ENCODE measurements at regions not wholly inside any gene's neighbourhood (a gene's known extent, or its start where the extent isn't known, plus 50 kb on each side); places are given as distances from the start of the nearest gene placed in this dataset.

- no peaks in the 10 kb centered on the region for H3K9me3 ChIP-seq (ENCODE audit: control insufficient read depth, insufficient read depth, low read depth, low read length)
- H3K36me3 ChIP-seq (ENCODE audit: control insufficient read depth, insufficient read depth, low read length), result no peaks in the 10 kb centered on the region
- no peaks in the 10 kb centered on the region for H4K20me1 ChIP-seq (ENCODE audit: control insufficient read depth, extremely low read depth, insufficient read depth, low read length)
- H3K79me2 ChIP-seq (ENCODE audit: control insufficient read depth, insufficient read depth, low read length), result no peaks in the 10 kb centered on the region
- no peak overlapping the region for H3K4me2 ChIP-seq (ENCODE audit: extremely low read depth, insufficient read depth, low read length)
- TF ChIP-seq CTCF (conservative IDR thresholded peaks at IDR 0.05 in 1 of 2, IDR thresholded peaks at IDR 0.05 in 1 of 2; ENCODE audit: low read depth in 1 of 2, low read length in 2 of 2) (no peak), EZH2 (IDR thresholded peaks at IDR 0.05; ENCODE audit: low read length, missing control alignments) (no peak)
- no peak overlapping the region for H3K27ac ChIP-seq (ENCODE audit: insufficient read depth, low read length)
- H3K9ac ChIP-seq (ENCODE audit: insufficient read depth, low read length), result no peak overlapping the region
- no peaks in the 10 kb centered on the region for H3K4me1 ChIP-seq (ENCODE audit: control insufficient read depth, extremely low read depth, insufficient read depth, low read length)
- no peak for DNase-seq (ENCODE audit: low read depth in 2 of 2)
- no peaks in the 10 kb centered on the region for H3K27me3 ChIP-seq (ENCODE audit: control insufficient read depth, insufficient read depth, low read length)
- H3K4me3 ChIP-seq (replicated peaks in 1 of 4; ENCODE audit: control extremely low read depth in 1 of 4, insufficient read depth in 1 of 4, low read depth in 3 of 4, low read length in 4 of 4), result no peak overlapping the region
- H2AFZ ChIP-seq (ENCODE audit: low read length), result no peak overlapping the region
Observed at GRCh38 chr3:86723433-86723832, 267.5 kb downstream of the VGLL3 start.

GRCh38 chr3:86711634-86712033 lies 279.3 kb downstream of the VGLL3 start:
- no peak overlapping the region for H3K4me2 ChIP-seq (ENCODE audit: extremely low read depth, insufficient read depth, low read length)
- no peaks in the 10 kb centered on the region for H3K36me3 ChIP-seq (ENCODE audit: control insufficient read depth, insufficient read depth, low read length)
- H3K9me3 ChIP-seq (ENCODE audit: control insufficient read depth, insufficient read depth, low read depth, low read length), result no peaks in the 10 kb centered on the region
- no peak overlapping the region for H3K4me3 ChIP-seq (replicated peaks in 1 of 4; ENCODE audit: control extremely low read depth in 1 of 4, insufficient read depth in 1 of 4, low read depth in 3 of 4, low read length in 4 of 4)
- no peaks in the 10 kb centered on the region for H3K4me1 ChIP-seq (ENCODE audit: control insufficient read depth, extremely low read depth, insufficient read depth, low read length)
- no peak for TF ChIP-seq CTCF (conservative IDR thresholded peaks at IDR 0.05 in 1 of 2, IDR thresholded peaks at IDR 0.05 in 1 of 2; ENCODE audit: low read depth in 1 of 2, low read length in 2 of 2)
- TF ChIP-seq EZH2 (IDR thresholded peaks at IDR 0.05; ENCODE audit: low read length, missing control alignments), result no peak
- no peak overlapping the region for H3K27ac ChIP-seq (ENCODE audit: insufficient read depth, low read length)
- H4K20me1 ChIP-seq (ENCODE audit: control insufficient read depth, extremely low read depth, insufficient read depth, low read length), result no peaks in the 10 kb centered on the region
- no peaks in the 10 kb centered on the region for H3K27me3 ChIP-seq (ENCODE audit: control insufficient read depth, insufficient read depth, low read length)
- no peak overlapping the region for H2AFZ ChIP-seq (ENCODE audit: low read length)
- DNase-seq (ENCODE audit: low read depth in 2 of 2), result no peak
- no peak overlapping the region for H3K9ac ChIP-seq (ENCODE audit: insufficient read depth, low read length)
- H3K79me2 ChIP-seq (ENCODE audit: control insufficient read depth, insufficient read depth, low read length), result no peaks in the 10 kb centered on the region

- Histone ChIP-seq H3K9ac (ENCODE audit: insufficient read depth, low read length) (no peak overlapping the region), H3K36me3 (ENCODE audit: control insufficient read depth, insufficient read depth, low read length) (no peaks in the 10 kb centered on the region), H3K4me1 (ENCODE audit: control insufficient read depth, extremely low read depth, insufficient read depth, low read length) (no peaks in the 10 kb centered on the region), H3K79me2 (ENCODE audit: control insufficient read depth, insufficient read depth, low read length) (no peaks in the 10 kb centered on the region), H4K20me1 (ENCODE audit: control insufficient read depth, extremely low read depth, insufficient read depth, low read length) (no peaks in the 10 kb centered on the region), H3K27me3 (ENCODE audit: control insufficient read depth, insufficient read depth, low read length) (no peaks in the 10 kb centered on the region), H3K4me3 (replicated peaks in 1 of 4; ENCODE audit: control extremely low read depth in 1 of 4, insufficient read depth in 1 of 4, low read depth in 3 of 4, low read length in 4 of 4) (no peak overlapping the region), H2AFZ (ENCODE audit: low read length) (no peak overlapping the region), H3K9me3 (ENCODE audit: control insufficient read depth, insufficient read depth, low read depth, low read length) (no peaks in the 10 kb centered on the region), H3K4me2 (ENCODE audit: extremely low read depth, insufficient read depth, low read length) (no peak overlapping the region), H3K27ac (ENCODE audit: insufficient read depth, low read length) (no peak overlapping the region)
- DNase-seq (ENCODE audit: low read depth in 2 of 2), result no peak
- TF ChIP-seq EZH2 (IDR thresholded peaks at IDR 0.05; ENCODE audit: low read length, missing control alignments) (no peak), CTCF (conservative IDR thresholded peaks at IDR 0.05 in 1 of 2, IDR thresholded peaks at IDR 0.05 in 1 of 2; ENCODE audit: low read depth in 1 of 2, low read length in 2 of 2) (no peak)
Observed at GRCh38 chr3:86708893-86709292, 282.1 kb downstream of the VGLL3 start.
